ENCODE measurements at regions not wholly inside any gene's neighbourhood (a gene's known extent, or its start where the extent isn't known, plus 50 kb on each side); places are given as distances from the start of the nearest gene placed in this dataset.

DNA sequence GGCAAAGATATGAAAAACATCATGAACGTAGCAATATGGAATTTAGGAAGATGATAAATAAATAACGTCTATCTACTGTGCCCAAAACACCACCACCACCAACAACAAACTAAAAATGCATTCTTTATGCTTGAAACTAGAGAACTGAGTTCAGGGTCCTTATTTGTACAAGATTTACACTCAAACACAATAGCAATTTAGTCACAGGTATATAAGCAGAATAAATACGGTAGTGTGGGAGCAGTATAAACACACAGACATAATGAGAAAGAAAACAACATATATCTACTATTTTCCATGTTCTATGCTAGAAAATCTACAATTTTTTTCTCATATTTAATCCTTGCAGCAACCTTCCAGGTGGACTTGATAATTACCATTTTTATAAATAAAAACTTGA lies 64.3 kb downstream of the ARL4A start:
- TF ChIP-seq, protein P1, sequence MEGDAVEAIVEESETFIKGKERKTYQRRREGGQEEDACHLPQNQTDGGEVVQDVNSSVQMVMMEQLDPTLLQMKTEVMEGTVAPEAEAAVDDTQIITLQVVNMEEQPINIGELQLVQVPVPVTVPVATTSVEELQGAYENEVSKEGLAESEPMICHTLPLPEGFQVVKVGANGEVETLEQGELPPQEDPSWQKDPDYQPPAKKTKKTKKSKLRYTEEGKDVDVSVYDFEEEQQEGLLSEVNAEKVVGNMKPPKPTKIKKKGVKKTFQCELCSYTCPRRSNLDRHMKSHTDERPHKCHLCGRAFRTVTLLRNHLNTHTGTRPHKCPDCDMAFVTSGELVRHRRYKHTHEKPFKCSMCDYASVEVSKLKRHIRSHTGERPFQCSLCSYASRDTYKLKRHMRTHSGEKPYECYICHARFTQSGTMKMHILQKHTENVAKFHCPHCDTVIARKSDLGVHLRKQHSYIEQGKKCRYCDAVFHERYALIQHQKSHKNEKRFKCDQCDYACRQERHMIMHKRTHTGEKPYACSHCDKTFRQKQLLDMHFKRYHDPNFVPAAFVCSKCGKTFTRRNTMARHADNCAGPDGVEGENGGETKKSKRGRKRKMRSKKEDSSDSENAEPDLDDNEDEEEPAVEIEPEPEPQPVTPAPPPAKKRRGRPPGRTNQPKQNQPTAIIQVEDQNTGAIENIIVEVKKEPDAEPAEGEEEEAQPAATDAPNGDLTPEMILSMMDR (IDR thresholded peaks at IDR 0.05; ENCODE audit: low read length) = no peak
- TF ChIP-seq EZH2 (optimal IDR thresholded peaks at IDR 0.05; ENCODE audit: low read depth, low read length) = no peak
- TF ChIP-seq EZH2phosphoT487 (IDR thresholded peaks at IDR 0.05; ENCODE audit: low read length) = no peak
